ENCODE measurements at regions not wholly inside any gene's neighbourhood (a gene's known extent, or its start where the extent isn't known, plus 50 kb on each side); places are given as distances from the start of the nearest gene placed in this dataset.

DNA sequence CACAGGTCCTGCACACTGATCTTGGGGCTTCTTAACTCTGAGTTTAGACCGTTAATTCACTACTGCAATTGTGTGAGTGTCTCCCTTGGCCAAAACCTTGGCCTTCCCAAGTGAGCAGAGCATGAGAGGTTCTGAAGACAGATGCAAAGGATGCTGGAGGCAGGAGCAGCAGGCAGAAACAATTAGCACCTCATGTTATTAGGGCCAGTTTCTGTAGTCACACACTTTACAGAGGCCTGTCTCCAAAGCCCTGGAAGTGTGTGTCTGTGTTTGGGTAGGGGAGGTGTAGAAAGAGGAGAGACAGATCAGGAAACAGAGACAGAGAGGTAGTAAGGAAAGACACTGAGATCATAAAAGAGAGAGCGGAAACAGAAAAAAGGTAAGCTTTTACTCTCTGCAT, 533.8 kb downstream of the TMEM182 start:
- ATAC-seq (ENCODE audit: insufficient read depth, low read depth) (no peak), DNase-seq (no peak)
- Histone ChIP-seq H3K4me1 (ENCODE audit: insufficient read depth, low read length) (no peaks in the 10 kb centered on the region), H3K36me3 (ENCODE audit: insufficient read depth, low read length) (no peaks in the 10 kb centered on the region), H3K27me3 (ENCODE audit: insufficient read depth, low read length, poor library complexity) (no peaks in the 10 kb centered on the region), H4K20me1 (ENCODE audit: insufficient read depth, low read length) (no peaks in the 10 kb centered on the region), H2AFZ (ENCODE audit: low read depth, low read length) (no peak overlapping the region), H3K9ac (ENCODE audit: low read depth, low read length) (no peak overlapping the region), H3K4me2 (ENCODE audit: insufficient read depth, low read length) (no peak overlapping the region), H3K79me2 (ENCODE audit: insufficient read depth, low read length) (no peaks in the 10 kb centered on the region), H3K27ac (ENCODE audit: low read length) (no peak overlapping the region), H3K9me3 (ENCODE audit: insufficient read depth, low read length, severe bottlenecking) (no peaks in the 10 kb centered on the region), H3K4me3 (ENCODE audit: low read depth in 1 of 2, low read length in 2 of 2) (no peak overlapping the region)
- no peak for TF ChIP-seq EZH2 (IDR thresholded peaks at IDR 0.05; ENCODE audit: borderline replicate concordance, low read depth, low read length, severe bottlenecking)
- TF ChIP-seq, protein P1, sequence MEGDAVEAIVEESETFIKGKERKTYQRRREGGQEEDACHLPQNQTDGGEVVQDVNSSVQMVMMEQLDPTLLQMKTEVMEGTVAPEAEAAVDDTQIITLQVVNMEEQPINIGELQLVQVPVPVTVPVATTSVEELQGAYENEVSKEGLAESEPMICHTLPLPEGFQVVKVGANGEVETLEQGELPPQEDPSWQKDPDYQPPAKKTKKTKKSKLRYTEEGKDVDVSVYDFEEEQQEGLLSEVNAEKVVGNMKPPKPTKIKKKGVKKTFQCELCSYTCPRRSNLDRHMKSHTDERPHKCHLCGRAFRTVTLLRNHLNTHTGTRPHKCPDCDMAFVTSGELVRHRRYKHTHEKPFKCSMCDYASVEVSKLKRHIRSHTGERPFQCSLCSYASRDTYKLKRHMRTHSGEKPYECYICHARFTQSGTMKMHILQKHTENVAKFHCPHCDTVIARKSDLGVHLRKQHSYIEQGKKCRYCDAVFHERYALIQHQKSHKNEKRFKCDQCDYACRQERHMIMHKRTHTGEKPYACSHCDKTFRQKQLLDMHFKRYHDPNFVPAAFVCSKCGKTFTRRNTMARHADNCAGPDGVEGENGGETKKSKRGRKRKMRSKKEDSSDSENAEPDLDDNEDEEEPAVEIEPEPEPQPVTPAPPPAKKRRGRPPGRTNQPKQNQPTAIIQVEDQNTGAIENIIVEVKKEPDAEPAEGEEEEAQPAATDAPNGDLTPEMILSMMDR (IDR thresholded peaks at IDR 0.05; ENCODE audit: borderline replicate concordance, extremely low read depth, low read length, poor library complexity, severe bottlenecking) = no peak

DNA sequence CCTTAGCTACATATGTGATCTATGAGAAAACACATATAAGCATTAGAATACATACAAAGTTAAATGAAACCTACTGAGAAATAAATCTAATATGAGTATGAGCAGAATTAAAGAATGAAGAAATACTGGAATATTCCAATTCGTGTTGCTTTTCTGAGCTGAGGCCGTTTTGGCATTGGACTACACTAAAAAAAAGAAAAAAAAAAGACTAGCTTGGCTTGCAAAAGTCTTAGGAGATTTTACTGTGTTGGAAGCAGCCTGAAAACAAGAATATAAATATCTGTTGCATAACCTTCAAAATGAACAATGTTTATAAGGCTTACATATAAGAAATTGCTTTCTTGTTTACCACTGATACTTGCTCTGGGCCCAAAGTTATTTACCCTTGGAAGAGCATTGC, 562.8 kb downstream of the TMEM182 start:
- Histone ChIP-seq H3K36me3 (ENCODE audit: insufficient read depth, low read length) (no peaks in the 10 kb centered on the region), H3K4me2 (ENCODE audit: insufficient read depth, low read length) (no peak overlapping the region), H2AFZ (ENCODE audit: low read depth, low read length) (no peak overlapping the region), H4K20me1 (ENCODE audit: insufficient read depth, low read length) (no peaks in the 10 kb centered on the region), H3K27me3 (ENCODE audit: insufficient read depth, low read length, poor library complexity) (no peaks in the 10 kb centered on the region), H3K4me1 (ENCODE audit: insufficient read depth, low read length) (no peaks in the 10 kb centered on the region), H3K4me3 (ENCODE audit: low read depth in 1 of 2, low read length in 2 of 2) (no peak overlapping the region), H3K9me3 (ENCODE audit: insufficient read depth, low read length, severe bottlenecking) (no peaks in the 10 kb centered on the region), H3K9ac (ENCODE audit: low read depth, low read length) (no peak overlapping the region), H3K27ac (ENCODE audit: low read length) (no peak overlapping the region), H3K79me2 (ENCODE audit: insufficient read depth, low read length) (no peaks in the 10 kb centered on the region)
- ATAC-seq (ENCODE audit: insufficient read depth, low read depth) (no peak), DNase-seq (no peak)
- TF ChIP-seq, protein P1 (IDR thresholded peaks at IDR 0.05; ENCODE audit: borderline replicate concordance, extremely low read depth, low read length, poor library complexity, severe bottlenecking) = no peak
- no peak for TF ChIP-seq EZH2 (IDR thresholded peaks at IDR 0.05; ENCODE audit: borderline replicate concordance, low read depth, low read length, severe bottlenecking)

DNA sequence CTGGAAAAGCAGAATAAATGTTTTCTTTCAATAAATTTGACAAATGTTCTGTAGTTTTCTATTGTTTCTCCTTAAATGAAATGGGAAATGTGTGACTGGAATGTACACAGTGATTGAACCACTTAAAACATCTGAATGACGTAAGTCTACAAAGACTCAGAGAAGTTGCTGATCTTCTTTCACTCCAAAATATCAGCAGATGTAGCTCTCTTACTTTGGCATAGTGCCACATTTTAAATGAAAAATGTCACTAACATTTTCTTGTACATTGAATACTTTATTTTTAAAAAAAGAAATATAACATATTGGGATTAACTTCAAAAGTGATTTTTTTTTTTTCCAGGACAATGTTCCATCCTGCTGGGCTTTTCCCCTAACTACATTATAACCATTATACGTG, 565.6 kb downstream of the TMEM182 start:
- Histone ChIP-seq H3K4me2 (ENCODE audit: insufficient read depth, low read length) (no peak overlapping the region), H3K27ac (ENCODE audit: low read length) (no peak overlapping the region), H3K9me3 (ENCODE audit: insufficient read depth, low read length, severe bottlenecking) (no peaks in the 10 kb centered on the region), H3K27me3 (ENCODE audit: insufficient read depth, low read length, poor library complexity) (no peaks in the 10 kb centered on the region), H4K20me1 (ENCODE audit: insufficient read depth, low read length) (no peaks in the 10 kb centered on the region), H3K79me2 (ENCODE audit: insufficient read depth, low read length) (no peaks in the 10 kb centered on the region), H3K4me3 (ENCODE audit: low read depth in 1 of 2, low read length in 2 of 2) (no peak overlapping the region), H2AFZ (ENCODE audit: low read depth, low read length) (no peak overlapping the region), H3K9ac (ENCODE audit: low read depth, low read length) (no peak overlapping the region), H3K4me1 (ENCODE audit: insufficient read depth, low read length) (no peaks in the 10 kb centered on the region), H3K36me3 (ENCODE audit: insufficient read depth, low read length) (no peaks in the 10 kb centered on the region)
- ATAC-seq (ENCODE audit: insufficient read depth, low read depth) (no peak), DNase-seq (no peak)
- TF ChIP-seq, protein P1 (IDR thresholded peaks at IDR 0.05; ENCODE audit: borderline replicate concordance, extremely low read depth, low read length, poor library complexity, severe bottlenecking) = no peak
- no peak for TF ChIP-seq EZH2 (IDR thresholded peaks at IDR 0.05; ENCODE audit: borderline replicate concordance, low read depth, low read length, severe bottlenecking)

DNA sequence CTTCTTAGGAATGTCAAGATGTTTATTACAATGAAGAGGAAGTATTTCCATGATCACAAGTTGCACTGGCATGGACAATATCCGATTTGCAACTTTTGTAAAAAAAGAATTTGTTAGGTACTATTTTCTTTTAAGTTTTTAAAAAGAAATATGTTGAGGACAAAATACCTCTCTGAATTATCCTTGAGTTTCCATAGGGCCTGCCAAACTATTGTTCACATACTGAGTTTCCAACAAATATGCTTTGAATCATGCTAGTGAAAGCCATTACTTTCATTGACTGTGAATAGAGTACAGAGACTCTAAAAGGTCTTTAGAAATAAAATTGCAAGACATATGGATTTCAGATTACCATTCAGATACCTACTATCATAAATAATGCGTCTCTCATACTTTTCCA, 566.1 kb downstream of the TMEM182 start:
- H3K27me3 ChIP-seq (ENCODE audit: insufficient read depth, low read length, poor library complexity) = no peaks in the 10 kb centered on the region
- H3K4me3 ChIP-seq (ENCODE audit: low read depth in 1 of 2, low read length in 2 of 2) = no peak overlapping the region
- no peaks in the 10 kb centered on the region for H3K9me3 ChIP-seq (ENCODE audit: insufficient read depth, low read length, severe bottlenecking)
- DNase-seq (no peak), ATAC-seq (ENCODE audit: insufficient read depth, low read depth) (no peak)
- no peaks in the 10 kb centered on the region for H3K4me1 ChIP-seq (ENCODE audit: insufficient read depth, low read length)
- no peak overlapping the region for H3K4me2 ChIP-seq (ENCODE audit: insufficient read depth, low read length)
- H3K9ac ChIP-seq (ENCODE audit: low read depth, low read length) = no peak overlapping the region
- no peaks in the 10 kb centered on the region for H4K20me1 ChIP-seq (ENCODE audit: insufficient read depth, low read length)
- no peak overlapping the region for H2AFZ ChIP-seq (ENCODE audit: low read depth, low read length)
- no peak for TF ChIP-seq EZH2 (IDR thresholded peaks at IDR 0.05; ENCODE audit: borderline replicate concordance, low read depth, low read length, severe bottlenecking)
- TF ChIP-seq, protein P1 (IDR thresholded peaks at IDR 0.05; ENCODE audit: borderline replicate concordance, extremely low read depth, low read length, poor library complexity, severe bottlenecking) = no peak
- H3K79me2 ChIP-seq (ENCODE audit: insufficient read depth, low read length) = no peaks in the 10 kb centered on the region
- H3K27ac ChIP-seq (ENCODE audit: low read length) = no peak overlapping the region
- H3K36me3 ChIP-seq (ENCODE audit: insufficient read depth, low read length) = no peaks in the 10 kb centered on the region

All from DND-41 (cell line).